HG03103 (cell line): ENCODE measurements at regions not wholly inside any gene's neighbourhood (a gene's known extent, or its start where the extent isn't known, plus 50 kb on each side); places are given as distances from the start of the nearest gene placed in this dataset.

Experiments used
- ATAC-seq: cut with Tn5 transposase; IDR thresholded peaks from one replicate; pipeline ENCODE4 v1.9.1; 2021; ENCODE audit warnings: low read depth; ENCODE audit not compliant: unreplicated experiment

DNA sequence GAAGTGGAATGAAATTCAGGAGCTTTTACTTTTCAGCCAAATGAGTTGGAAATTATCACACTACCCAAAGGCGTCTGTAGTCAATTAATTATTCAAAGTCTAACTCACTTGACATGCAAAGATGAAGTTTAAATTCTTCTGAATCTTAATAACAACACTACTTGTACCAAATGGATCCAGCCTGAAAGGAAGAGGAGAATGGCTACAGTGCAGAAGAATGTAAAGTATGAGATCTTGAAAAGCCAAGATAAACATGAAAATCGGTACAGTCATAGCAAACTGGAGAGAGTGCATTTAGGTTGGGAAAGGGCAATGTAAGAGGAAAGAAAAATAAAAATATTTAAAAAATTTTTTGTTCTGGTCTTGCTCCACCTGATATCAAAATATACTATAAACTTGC, 195.5 kb downstream of the SIM1 start:
- no peak for ATAC-seq

- no peak for ATAC-seq
Measured at GRCh38 chr6:100268326-100268725, 196.4 kb downstream of the SIM1 start.

- no peak for ATAC-seq
Measured at GRCh38 chr6:100267721-100268123, 197.0 kb downstream of the SIM1 start.

GRCh38 chr6:100266494-100267401, 198.0 kb downstream of the SIM1 start:
- no peak for ATAC-seq

DNA sequence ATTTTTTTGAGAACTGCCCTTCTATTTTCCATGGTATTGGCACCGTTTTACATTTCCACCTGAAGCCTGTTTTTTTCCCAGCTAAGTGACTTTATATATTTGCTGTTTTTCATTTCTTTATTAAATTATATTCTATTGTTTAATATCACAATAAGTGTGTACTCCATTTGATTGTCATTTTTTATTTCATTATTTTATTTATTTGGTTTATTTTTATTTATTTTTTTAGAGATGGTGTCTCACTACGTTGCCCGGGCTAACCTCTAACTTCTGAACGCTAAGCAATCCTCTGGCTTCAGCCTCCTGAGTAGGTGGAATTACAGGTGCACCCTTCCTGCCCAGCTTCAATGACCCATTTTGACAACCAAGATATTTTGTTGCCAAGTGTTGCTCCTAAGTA, 202.6 kb downstream of the SIM1 start:
- ATAC-seq, result no peak

DNA sequence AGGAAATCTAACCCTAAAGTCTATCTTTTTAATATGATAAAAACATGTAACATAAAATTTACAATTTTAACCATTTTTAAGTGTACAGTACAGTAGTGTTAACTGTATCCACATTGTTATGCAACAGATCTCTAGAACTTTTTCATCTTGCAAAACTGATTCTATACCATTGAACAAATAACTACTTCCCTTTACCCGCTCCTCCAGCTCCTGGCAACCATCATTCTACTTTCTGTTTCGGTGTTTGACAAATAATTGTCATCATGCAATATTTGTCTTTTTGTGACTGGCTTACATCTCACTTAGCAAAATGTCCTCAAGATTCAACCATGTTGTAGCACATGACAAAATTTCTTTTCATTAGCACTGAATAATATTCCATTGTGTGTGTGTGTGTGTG, 203.2 kb downstream of the SIM1 start:
- ATAC-seq, result no peak

DNA sequence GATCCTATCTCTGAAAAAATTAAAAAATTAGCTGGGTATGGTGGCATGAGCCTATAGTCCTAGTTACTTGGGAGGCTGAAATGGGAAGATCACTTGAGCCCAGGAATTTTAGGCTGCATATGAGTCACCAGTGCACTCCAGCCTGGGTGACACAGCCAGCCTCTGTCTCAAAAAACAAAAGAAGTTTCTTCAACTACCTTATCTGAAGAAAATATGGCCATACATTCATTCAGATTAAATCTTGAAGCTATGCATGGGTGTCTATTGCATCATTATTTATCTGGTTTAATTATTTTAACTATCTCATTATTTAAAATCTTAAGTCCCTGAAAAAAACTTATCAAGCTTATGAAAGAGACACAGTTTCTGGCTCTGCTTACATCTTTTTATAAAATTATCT, 204.1 kb downstream of the SIM1 start:
- ATAC-seq, result no peak

DNA sequence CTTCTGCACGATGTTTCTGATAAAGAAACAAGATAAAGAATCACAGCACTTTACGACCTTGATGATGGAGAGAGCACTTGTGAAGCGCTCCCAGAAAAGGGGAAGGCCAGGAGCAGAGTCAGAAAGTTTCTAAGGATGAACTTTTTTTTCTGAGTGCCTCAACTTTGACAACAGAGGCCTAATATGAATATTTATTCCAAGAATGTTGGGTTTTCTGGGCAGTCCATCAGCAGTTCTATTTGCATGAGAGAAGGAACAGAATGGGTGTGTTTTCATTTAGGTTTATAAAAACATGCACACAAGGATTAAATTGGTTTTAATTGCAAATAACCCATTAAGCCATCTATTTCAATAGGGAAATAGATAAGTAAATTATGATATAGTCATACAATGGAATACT, 204.9 kb downstream of the SIM1 start:
- ATAC-seq, result no peak

DNA sequence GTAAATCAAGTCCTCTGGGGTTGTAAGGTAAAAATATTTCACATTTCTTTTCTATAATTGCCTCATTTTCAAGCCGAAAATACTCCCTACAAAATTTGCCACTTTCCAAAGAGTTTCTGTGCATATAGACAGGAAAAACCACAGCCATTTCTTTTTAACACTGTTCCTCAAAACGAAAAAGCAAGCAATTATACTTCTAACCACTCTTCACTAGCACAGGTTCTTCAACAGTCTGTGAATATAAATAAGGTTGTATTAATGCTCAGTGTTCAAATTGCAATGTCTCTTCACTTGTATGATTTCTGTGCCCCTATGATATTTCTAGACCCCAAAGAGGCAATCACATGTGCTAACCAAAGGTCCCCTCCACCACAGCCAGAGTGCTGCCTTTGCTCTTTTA, 206.0 kb downstream of the SIM1 start:
- no peak for ATAC-seq

DNA sequence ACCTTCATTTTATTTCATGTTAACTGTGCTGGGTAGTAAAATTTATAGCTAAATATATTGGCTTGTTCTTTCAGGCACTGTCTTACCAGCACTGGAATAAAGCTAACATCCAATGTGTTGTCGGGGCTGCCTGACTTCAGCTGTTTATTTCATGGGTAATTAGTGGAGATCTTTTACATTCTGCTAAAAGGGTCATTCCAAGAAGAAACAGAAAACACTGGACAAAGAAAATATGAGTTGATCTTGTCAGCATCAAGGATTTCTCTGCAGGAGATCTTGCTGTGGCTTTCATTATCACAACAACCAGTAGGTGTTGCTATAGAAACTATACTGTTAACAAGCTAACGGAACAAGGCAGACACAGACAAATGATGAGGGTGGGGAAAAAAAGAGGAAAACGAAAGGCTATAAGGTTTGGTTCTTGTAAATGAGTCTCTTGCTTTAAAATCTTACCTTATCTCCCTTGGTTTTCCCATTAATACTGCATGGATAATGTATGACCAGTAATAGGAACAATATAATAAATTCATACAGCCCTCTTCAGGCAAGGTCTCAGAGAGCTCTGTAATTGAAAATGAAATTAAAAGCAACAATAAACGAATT, 206.8 kb downstream of the SIM1 start:
- peak; percentile 85 for ATAC-seq

DNA sequence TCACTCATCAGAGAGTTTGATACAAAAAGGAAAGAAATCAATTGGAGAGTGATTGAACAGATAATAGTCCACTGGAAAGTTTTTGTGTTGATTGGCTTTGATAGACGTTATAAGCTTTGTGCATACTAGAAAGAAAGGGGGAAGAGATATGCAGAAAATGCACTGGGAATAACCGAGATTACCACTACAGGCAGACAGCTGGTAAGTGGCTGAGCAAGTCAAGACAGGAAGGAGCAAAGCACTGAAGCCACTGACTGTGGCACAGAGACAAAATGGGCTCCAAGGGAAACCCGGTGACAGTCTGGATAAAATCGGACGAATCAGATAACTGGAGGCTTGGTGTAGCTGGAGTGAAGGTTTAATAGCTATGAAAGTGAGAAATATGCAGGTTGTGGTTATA, 209.0 kb downstream of the SIM1 start:
- no peak for ATAC-seq

- no peak for ATAC-seq
Measured at GRCh38 chr6:100247123-100247522, 217.6 kb downstream of the SIM1 start.

GRCh38 chr6:100246206-100246605, 218.5 kb downstream of the SIM1 start:
- no peak for ATAC-seq

DNA sequence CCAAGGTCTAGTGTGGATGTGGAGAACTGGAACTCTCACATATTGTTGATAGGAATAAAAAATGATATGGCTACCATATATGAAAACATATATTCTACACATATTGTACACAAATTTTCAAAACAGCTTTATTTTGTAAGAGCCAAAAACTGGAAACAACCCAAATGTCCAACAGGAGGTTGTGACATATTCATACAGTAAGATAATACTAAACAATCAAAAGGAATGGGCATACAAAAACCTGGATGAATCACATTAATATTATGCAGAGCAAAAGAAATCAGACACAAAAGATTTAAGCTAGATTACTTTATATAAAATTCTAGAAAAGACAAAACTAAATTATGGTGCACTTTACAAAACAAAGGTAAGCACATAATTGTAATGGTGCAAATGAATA, 223.9 kb downstream of the SIM1 start:
- ATAC-seq, result no peak

DNA sequence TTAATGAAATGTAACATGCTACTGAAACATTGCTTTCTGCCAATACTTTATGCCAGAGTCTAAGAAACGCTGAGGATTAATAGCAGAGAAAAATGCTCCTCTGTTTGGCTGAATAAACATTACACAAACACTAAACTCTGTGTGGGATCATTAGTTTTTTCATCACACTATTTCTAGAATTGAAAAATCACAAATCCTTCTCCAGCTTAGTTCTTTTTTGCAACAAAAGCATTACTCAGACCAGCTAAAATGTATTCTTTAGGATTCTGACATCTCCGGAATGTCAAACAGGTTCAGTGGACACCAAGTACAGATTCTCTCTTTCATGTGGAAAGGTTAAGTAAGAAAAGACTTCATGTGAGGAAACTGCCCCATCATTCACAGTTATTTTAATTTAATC, 226.9 kb downstream of the SIM1 start:
- no peak for ATAC-seq

- no peak for ATAC-seq
Measured at GRCh38 chr6:100236389-100236788, 228.3 kb downstream of the SIM1 start.

- no peak for ATAC-seq
Measured at GRCh38 chr6:100235631-100236030, 229.1 kb downstream of the SIM1 start.

- no peak for ATAC-seq
Measured at GRCh38 chr6:100234625-100235024, 230.1 kb downstream of the SIM1 start.

DNA sequence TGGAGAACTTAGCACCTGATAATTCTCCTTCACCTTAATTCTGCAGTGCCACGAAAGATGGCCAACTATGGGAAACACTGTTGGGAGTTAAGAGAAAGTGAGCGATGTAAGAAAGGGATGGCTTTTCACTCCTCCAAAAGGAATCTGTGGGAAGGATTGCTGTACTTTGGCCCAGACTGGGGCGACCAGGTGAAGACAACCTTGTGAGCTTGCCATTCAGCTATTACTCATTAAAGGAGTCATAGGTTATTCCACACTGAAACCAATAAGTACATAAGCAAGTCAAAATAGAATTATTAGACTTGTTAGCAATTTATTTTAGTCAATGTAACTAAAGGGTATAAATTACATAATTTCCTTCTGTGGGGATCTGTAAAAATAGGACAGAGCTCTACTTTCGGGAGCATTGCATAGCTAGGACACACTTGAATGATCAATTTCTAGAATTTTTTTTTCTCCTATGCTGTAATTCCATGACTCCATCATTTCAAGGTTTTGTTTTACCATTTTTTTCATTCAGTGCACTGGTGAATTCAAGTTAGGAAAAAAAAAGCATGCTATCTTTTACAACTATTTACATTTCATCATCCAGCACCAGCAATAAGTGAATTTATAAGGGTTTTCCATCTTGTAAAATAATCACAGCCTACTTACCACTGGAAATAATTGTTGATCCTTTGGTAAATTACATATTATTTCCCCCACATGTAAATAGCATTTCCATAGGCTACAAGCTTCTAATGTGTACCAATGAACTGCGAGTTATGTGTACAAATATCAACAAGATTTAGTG, 231.7 kb downstream of the SIM1 start:
- no peak for ATAC-seq

GRCh38 chr6:100230953-100231316, 233.8 kb downstream of the SIM1 start:
- no peak for ATAC-seq

GRCh38 chr6:100230115-100230952, 234.4 kb downstream of the SIM1 start:
- ATAC-seq, result no peak
